Stimulated activated CD4-positive, alpha-beta T cell treated with anti-CD3 and anti-CD28 coated beads, TNF-alpha, amount 100 ng/mL, for 24 hours (primary cell): ENCODE measurements at regions not wholly inside any gene's neighbourhood (a gene's known extent, or its start where the extent isn't known, plus 50 kb on each side); places are given as distances from the start of the nearest gene placed in this dataset.
"Not testable (repeated sequence)": the region's sequence is repeated elsewhere in the genome, so short reads cannot be mapped to it uniquely, and the experiment has no call there.

Source experiments
- DNase-seq, 3 experiments: peaks; one replicate each; pipeline ENCODE4 v3.0.0-alpha.2; 2020; ENCODE audit warnings: low read depth in 3 of 3

DNA sequence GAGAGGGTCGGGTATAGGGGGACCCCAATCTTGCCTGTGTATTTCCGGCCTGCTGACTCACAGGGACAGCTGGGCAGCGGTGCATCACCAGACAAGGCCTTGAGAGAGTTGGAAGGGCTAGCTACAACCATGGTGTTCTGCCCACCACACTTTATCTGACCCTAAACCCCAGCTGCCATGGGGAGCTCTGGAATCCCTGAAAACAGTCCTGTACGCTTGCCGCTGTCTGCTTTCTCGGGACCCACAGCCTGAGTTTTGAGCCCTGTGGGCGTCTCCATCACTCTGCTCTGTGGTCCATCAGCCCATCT is 100.4 kb upstream of the GSE1 start:
- DNase-seq: no peak

DNA sequence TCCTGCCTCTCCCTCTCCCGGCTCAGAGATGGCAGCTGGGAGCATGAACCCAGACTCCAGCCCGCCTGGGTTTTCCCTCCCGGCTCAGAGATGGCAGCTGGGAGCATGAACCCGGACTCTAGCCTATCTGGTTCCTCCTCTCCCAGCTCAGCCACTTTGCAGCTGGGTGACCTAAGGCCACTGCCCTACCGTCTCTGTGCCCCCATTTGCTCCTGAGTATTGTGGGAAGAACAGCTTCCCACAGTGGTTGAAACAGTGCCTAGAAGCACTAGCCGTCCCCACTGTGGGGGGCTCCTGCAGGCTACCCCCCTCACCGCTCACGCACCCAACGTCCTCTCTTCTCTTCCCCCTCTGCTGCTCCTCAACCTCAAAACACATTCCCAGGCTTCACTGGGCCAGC is 99.9 kb upstream of the GSE1 start:
- no peak for DNase-seq

DNA sequence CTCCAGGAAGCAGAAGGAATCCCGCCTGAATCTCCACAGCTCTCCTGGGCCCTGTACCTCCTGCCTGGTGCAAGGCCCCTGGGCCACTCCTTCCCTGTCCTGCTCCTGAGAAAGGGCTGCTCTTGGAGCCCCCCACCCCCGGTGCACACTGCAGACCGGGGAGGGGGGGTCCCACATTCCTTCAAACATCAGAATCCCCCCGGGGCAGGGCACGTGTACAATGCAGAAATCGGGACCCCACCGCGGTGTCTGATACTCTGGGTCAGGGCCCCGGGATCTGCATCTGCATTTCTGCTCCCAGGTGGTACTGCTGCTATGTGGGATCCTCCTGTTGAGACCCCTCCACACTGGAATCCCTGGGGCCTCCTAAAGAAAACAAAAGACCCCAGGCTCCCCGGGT is 99.5 kb upstream of the GSE1 start:
- no peak for DNase-seq

GRCh38 chr16:85514295-85514597 is 98.9 kb upstream of the GSE1 start:
- DNase-seq: no peak

GRCh38 chr16:85514598-85515318 is 98.4 kb upstream of the GSE1 start:
- no peak for DNase-seq

DNA sequence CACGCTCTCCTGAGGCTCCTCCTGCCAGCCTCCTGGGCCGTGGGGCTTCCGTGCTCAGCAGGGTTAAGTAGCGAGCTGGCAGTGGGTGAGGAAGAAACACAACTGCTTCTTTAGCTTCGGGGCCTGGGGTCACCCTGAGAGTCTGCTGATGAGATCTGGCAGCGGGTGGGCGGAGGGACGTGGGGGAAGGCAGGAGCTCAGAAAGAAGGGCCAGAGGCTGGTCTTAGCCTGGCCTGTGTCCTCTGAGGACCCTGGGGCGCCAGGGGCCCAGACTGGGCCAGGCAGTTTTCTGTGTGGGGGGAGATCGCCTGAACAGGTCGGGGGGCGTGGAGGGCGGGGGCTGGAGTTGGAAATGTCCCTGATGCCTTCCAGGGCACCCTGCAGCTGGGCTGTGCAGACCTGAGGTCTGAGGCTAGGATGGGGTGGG is 97.8 kb upstream of the GSE1 start:
- no peak for DNase-seq

GRCh38 chr16:85515830-85516397 is 97.2 kb upstream of the GSE1 start:
- no peak for DNase-seq

- no peak for DNase-seq
Measured at GRCh38 chr16:85517154-85517553, 96.0 kb upstream of the GSE1 start.

GRCh38 chr16:85517563-85518179 is 95.5 kb upstream of the GSE1 start:
- DNase-seq: no peak

DNA sequence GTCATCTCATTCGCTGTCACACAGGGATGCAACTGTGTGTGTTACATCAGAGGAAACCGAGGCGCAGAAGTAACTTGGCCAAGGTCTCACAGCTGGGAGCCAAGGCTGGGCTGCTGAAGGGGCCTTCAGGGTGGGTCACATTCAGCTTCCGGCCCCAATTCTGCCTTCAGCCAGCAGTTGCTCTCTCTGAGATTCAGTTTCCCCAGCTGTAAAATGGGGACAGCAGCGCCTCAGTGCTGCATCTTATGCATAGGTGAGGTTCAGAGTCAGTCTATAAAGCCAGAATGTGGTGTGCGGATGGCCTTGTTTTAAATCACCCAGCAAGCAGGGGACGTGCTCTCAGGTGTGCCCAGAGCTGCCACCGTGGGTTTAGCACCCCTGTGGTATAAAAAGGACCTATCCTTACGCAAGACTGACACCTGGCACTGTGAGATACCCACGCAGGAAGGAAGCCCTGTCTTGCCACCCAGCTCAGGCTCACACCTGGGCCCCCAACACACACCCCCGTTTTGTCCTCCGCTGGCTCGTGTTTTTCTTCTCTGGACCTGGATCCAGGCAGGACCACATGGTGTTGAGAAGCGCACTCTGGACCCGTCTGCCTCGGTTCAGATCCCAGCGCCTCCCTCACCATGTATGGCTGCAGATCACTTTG is 94.6 kb upstream of the GSE1 start:
- DNase-seq: no peak

GRCh38 chr16:85519050-85519440 is 94.1 kb upstream of the GSE1 start:
- not testable (repeated sequence) for DNase-seq

DNA sequence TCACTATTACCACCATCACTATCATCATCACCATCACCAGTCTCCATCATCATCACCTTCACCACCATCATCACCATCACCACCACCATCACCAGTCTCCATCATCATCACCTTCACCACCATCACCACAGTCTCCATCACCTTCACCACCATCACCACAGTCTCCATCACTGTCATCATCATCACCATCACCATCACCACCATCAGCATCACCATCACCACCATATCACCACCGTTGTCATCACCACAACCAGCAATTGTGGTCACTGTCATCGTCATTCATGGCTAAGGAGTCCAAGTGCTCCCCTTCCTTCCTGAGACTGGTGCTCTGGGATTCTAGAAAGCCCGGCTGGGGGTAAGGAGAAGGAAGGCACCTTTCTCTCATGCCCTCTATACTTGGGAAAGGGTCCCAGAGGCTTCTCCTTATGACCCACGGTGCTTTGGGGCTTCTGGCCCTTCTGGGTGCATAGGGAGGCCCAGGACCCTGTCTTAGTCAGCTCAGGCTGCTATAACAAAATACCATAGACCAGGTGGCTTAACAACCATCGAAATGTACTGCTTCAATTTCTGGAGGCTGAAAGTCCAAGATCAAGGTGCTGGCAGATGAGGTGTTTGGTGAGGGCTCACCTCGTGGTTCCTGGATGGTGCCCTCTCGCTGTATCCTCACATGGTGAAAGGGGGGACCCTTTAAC is 93.4 kb upstream of the GSE1 start:
- no peak for DNase-seq

DNA sequence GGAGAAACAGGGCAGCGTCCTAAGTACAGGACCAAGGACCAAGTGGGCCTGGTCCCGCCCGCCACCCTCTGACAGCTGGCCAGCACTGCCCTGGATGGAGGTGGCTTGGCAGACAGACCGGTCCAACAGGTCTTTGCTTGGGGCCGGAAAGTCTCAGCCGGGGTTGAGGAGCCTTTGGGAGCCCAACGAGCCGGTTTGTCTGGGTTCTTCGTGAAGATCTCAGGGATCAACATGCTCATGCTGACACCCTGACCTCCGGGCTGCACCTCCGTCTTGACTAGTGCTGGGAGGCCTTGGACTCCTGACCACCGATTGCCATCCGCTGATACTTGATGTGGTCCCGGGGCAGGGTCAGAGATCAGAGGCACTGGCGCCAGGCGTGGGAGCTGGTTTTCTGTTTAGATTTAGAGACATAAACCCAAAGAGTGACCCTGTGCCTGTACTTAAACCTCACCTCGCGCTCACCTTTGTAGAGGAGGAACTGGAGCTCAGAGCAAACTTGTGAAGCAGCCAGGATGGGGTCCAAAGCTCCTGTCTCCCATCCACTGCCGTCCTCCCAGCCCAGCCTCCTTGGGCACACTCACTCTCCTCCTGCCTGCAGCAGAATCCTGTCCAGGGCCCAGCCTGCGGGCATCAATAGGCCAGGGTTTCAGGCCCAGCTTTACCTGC is 92.1 kb upstream of the GSE1 start:
- DNase-seq: no peak

DNA sequence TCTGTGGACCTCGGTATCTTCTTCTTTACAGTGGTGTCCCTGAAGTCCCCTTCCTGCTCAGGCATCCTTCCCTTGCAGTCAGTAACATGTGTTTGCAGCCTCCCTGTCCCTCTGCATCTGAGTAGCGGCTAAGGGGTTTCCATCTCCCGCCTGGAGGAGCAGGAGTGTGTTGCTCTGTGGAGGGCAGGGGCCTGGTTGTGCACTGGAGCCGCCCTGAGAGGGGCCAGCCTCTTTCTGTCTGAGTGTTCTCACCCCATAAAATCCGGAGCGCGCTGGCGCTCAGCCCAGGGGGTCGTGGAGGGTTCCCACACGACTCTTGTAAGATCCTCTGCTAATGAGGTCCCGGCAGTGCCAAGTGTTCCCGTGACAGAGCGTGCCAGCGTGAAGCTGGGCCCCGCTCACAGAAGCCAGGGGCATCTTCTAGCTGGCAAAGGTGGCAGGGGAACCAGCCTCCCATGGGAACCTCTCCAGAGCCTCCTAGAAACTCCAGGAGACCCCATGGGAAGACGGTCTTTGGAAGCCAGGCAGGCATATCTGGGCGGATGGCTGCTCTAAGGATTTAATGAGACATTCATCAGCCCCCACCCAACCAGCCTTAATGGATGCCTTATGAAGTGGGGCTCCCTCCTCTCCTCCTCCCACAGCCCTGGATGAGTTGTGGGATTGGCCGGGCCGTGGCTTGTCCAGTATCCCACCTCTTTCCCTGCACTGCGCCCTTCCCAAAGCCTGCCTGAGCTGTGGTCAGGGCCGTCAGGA is 91.4 kb upstream of the GSE1 start:
- no peak for DNase-seq

DNA sequence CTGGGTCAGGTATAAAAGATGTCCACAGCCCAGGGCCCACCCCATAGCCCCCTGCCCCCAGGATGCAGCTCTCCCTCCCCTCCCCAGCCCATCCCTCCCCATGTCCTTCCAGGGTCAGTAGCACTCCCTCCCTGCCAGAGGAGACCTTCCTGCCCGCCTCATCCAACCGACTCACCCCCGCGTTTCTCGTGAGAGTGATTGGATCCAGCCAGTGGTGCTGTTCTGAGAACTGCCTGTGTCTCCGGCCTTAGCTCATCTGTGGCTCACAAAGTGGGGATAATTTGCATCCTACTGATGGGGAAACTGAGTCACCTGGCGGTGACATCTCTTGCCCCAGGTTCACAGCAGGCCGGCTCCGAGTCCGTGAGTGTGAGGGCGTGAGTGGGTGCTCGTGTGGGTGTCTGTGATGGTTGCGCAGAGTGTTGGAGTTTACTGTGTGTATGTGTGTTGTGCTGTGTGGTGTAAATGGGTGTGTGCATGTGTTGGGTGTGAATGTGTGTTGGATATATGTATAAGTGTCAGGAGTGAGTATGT is 90.7 kb upstream of the GSE1 start:
- DNase-seq: no peak

DNA sequence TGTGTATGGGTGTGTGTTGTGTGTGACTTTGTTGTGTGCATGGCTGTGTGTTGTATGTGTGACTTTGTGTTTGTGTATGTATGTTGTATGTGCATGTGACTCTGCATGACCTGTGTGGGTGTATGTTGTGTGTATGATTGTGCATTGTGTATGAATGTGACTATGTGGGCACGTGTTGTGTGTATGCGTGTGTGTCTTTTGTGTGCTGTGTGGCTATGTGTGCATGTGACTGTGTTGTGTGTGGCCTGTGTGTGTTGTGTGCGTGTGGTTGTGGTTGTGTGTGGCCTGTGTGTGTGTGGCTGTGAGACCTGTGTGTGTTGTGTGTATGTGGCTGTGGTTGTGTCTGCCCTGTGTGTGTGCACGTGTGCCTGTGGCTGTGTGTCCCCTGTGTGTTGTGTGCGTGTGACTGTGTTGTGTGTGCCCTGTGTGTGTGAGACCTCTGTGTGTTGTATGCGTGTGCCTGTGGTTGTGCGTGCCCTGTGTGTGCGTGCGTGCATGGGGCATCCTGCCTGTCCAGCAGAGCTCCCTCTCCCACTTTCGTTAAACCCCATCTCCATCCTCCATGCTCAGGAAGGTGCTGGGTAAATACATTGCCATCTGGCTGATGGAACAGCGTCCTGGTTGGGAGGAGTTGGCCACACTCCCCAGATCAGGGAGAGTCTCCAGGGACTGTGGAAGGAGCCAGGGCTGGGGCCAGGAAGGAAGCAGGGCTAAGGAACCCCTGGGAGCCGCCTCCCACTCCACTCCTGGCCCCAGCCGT is 90.1 kb upstream of the GSE1 start:
- no peak for DNase-seq

GRCh38 chr16:85523602-85524364 is 89.3 kb upstream of the GSE1 start:
- DNase-seq: no peak

DNA sequence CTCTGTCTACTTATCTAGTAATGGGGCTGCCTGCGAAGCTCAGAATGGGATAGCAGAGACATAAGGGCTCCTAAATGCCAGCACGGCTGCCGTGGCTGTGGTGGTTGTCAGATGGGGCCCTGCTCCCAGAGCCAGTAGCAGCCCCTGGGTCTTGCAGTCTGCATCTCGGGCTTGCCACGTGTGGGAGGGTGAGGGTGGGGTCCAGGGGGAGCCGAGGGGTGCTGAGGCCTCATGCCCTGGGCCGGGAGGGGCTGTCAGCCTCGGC is 88.8 kb upstream of the GSE1 start:
- no peak for DNase-seq

DNA sequence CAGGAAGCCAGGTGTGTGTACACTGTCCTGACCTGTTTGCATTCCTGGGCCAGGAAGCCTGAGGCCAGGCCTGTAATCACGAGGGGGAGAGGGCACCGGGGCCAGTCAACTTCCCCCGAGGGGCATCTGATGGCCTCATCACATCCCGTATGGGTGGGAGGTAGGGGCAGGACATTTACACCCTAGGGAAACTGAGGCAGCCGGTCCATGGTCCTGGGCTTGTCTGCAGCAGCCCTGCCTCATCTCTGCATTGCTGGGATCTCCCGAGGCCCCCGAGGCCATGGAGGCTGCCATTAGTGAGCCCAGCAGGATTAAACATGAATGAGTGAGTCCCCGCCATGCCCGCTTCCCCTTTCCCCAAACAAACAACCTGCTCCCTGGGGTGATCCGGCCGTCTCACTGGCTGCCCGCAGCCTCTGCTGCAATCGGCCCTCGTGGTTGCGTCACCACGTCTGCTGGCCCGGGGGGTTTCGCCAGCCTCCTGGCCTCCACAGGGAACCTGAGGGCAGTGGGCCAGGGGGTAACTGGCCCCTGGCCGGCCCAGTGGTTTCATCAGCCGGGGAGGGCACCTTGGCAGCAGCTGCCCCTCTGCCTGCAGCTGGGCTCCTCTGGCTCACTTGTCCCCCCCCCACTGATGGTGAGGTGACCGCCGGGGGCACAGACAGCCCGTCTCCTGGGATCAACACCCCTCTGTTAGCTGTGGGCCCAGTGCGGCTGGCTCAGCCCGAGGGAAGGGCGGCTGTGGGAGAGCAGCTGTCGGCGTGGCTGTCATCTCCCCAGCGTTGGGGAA is 88.3 kb upstream of the GSE1 start:
- DNase-seq: no peak
